GM12873 (cell line): ENCODE measurements at regions not wholly inside any gene's neighbourhood (a gene's known extent, or its start where the extent isn't known, plus 50 kb on each side); places are given as distances from the start of the nearest gene placed in this dataset.

Experiments
- TF ChIP-seq, protein P1 (sequence below): IDR thresholded peaks from 2 replicates; pipeline ENCODE4 v1.5.1; 2012; ENCODE audit warnings: low read depth, mild to moderate bottlenecking, moderate library complexity, low read length, control low read depth; ENCODE audit not compliant: insufficient read depth; ENCODE audit errors: missing control alignments

DNA sequence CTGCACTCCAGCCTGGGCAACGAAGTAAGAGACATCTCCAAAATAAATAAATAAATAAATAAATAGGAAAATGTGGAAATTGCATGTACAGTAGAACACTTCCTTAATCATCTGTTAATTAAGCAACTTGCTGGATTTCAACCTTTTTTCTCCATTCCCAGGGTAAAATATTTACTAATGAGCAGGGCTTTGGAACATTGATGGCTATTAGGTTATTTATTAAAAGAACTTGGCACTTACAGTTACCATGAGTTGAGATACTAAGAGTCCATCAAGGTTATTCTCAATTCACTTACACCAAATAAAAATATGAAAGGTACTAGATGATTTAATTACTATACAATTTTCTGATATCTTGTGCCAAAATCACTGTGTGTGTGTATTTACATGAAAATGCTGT, 607.1 kb downstream of the PCDH18 start:
- TF ChIP-seq, protein P1, sequence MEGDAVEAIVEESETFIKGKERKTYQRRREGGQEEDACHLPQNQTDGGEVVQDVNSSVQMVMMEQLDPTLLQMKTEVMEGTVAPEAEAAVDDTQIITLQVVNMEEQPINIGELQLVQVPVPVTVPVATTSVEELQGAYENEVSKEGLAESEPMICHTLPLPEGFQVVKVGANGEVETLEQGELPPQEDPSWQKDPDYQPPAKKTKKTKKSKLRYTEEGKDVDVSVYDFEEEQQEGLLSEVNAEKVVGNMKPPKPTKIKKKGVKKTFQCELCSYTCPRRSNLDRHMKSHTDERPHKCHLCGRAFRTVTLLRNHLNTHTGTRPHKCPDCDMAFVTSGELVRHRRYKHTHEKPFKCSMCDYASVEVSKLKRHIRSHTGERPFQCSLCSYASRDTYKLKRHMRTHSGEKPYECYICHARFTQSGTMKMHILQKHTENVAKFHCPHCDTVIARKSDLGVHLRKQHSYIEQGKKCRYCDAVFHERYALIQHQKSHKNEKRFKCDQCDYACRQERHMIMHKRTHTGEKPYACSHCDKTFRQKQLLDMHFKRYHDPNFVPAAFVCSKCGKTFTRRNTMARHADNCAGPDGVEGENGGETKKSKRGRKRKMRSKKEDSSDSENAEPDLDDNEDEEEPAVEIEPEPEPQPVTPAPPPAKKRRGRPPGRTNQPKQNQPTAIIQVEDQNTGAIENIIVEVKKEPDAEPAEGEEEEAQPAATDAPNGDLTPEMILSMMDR = no peak

DNA sequence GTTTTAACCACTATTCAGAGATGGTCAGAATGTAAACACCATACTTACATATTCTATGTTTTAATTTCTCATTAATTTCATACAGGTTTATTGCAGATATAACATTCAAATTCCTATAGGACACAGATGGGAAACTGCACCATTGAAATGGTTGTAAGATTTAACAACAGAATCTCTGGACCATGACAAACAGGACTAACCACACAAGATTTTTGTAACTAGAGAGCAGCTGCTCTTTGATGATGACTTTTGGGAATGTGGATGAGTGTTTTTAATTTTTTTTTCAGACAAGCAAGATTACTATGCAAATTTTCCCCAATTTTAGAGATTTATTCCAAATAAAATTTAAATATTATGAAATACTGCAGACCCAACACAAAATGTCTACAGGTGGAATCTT, 610.2 kb downstream of the PCDH18 start:
- TF ChIP-seq, protein P1 = no peak

DNA sequence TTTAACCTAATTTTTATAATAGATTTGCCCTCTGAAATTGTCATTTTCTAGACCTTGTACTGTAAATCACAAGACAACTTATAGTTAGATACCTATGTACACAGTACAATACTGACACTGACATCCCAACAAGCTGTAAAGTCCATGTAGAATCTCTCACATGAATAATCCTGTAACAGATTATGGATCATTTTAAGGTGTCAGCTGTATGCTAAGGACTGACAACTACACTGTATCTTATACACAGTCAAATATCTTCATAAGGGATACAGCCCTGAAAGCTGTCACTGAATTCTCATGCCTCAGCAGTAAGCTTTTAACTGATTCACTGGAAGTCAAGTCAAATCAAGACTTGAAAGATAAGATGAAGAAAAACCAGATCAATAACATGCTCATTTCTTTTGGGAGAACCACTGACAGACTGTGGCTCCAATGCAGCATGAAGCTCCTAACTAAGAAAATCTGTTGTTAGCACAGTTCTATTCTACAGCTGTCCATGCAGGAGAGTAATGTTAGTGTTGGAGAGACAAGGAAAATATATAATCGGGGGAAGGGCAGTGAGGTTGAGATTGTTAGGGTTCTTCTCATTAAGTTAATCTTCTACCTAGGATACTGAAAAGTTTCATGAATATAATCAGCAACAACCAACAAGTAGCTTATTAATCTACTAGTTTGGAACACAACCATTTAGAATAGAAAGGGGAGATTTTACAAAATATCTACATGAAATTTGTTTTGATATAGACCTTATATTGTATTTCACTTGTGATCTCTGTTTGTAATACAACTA, 612.0 kb downstream of the PCDH18 start:
- TF ChIP-seq, protein P1 = no peak

DNA sequence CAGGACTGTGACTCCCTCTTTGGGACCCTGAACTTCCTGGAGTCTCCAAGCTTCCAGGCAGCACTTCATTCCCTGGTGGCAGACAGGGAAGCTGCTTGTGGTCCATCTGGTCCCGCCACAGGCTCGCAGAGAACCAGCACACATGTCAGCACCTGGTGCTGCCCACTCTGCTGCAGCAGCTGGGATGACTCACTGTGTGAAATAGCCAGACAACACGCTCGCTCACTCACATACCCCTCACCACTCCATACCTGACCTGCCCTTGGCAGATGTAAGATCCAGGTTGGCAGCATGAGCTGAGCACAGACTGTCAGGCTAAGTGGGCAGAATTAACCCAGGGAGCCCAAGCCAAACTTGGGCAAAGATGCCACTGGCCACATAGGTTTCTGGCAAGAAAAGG, 613.5 kb downstream of the PCDH18 start:
- TF ChIP-seq, protein P1 = no peak

DNA sequence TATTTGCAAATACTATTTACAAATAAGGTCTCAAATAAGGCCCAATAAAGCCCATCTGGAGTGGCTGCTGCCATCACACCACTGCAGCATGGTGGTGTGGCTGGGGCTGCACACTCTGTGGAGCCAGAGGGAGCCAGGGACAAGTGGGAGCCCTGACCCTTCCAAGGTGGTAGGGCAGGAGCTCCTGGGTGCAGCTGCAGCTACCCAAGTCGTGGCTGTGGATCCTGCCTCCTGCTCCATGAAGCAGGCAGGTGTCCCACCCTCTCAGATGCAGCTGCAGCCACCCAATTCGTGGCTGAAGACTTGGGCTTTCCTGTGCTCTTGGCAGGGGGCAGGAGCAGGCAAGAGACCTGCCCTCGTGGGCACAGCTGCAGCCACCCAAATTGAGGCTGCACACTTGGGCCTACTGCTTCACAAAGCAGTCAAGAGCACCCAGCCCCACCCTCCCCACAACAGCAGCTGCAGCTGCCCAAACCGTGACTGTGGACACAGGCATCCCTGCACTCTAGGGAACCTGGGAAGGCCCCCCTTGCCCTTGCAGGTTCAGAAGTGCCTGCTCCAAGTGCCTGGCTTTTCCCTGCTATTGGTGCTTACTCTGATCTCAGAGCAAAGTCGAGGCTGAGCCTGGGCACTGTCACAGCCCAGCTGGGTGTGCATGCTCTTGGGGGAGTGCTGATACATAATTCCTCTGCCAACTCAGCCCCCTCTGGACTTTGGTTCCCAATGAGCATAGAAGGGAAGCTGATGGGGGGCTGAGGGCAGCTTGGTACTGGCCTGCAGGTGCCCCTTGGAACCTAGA, 614.8 kb downstream of the PCDH18 start:
- TF ChIP-seq, protein P1 = no peak

DNA sequence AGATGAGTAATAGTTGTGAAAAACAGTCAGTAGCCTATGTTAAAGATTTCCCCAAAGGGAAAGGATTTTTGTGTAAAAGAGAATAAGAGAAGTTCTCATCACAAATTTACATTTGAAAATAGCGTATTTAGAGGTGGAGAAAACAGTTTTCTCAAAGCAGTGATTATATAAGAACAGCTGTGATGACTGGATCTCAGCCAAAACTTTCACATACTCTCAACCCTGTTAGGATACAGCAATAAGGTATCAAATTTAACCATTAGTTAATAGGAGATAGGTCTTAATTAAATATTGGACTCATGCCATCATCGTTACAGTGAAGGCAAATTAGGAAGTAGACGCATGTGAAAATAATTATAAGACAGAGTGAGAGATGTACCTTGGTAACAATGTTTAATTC, 622.7 kb downstream of the PCDH18 start:
- TF ChIP-seq, protein P1 = no peak

DNA sequence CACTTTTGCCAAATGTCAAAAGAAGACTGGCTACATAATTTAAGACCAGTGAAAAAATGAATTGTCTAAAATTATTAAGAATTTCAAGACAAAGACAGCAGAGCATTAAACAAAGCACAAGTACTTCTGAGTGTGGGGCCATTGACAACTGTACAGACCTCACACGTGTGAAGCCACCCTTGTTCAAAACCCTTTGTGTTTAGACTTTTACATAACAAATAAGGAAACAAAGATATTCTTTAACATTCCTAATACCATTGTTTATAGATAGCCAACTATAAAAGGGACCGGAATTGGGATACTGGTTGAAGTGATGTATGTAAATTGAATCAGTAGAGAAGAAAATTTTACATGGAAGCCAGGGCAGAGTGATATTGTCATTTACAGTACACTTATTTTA, 624.2 kb downstream of the PCDH18 start:
- TF ChIP-seq, protein P1 = no peak
